Left ventricle myocardium inferior (tissue), 1 donor: ENCODE measurements at regions not wholly inside any gene's neighbourhood (a gene's known extent, or its start where the extent isn't known, plus 50 kb on each side); places are given as distances from the start of the nearest gene placed in this dataset.

Experiments used
- DNase-seq: peaks from one replicate; pipeline ENCODE4 v3.0.0-alpha.2; 2020
- H3K27ac ChIP-seq: fragments of 200-600 bp; replicated peaks from 2 replicates; pipeline ENCODE4 v1.8.0; 2021
- H3K27me3 ChIP-seq: fragments of 200-600 bp; 2 replicates; pipeline ENCODE4 v1.8.0; 2021; ENCODE audit warnings: low read depth
- H3K36me3 ChIP-seq: fragments of 200-600 bp; 2 replicates; pipeline ENCODE4 v1.8.0; 2021
- H3K4me1 ChIP-seq: fragments of 200-600 bp; 2 replicates; pipeline ENCODE4 v1.8.0; 2021
- H3K4me3 ChIP-seq: fragments of 200-600 bp; 2 replicates; pipeline ENCODE4 v1.8.0; 2021; ENCODE audit warnings: mild to moderate bottlenecking, moderate library complexity
- H3K9me3 ChIP-seq: fragments of 200-600 bp; replicated peaks from 2 replicates; pipeline ENCODE4 v1.8.0; 2021
- CTCF ChIP-seq: fragments of 200-600 bp; IDR thresholded peaks from 2 replicates; pipeline ENCODE4 v1.8.0; 2021; ENCODE audit warnings: antibody characterized with exemption, mild to moderate bottlenecking, borderline replicate concordance
- intact Hi-C: fragments of 100-400 bp; cut with micrococcal nuclease; formaldehyde crosslinking; loops from one replicate; pipeline ENCODE4 v1.11.0; 2022
- donor health status: DM: no; HTN: yes; CAD: no; lungs with severe emphysema.

GRCh38 chr9:73863924-73864323 lies 633.2 kb upstream of the RORB start:
- Histone ChIP-seq H3K4me1 (no peaks in the 10 kb centered on the region), H3K4me3 (no peak overlapping the region), H3K27ac (no peak overlapping the region), H3K9me3 (no peaks in the 10 kb centered on the region), H3K36me3 (no peaks in the 10 kb centered on the region), H3K27me3 (no peaks in the 10 kb centered on the region)
- no peak for TF ChIP-seq CTCF
- DNase-seq = no peak
- intact Hi-C loops = no loop called here

- no peak for DNase-seq
- Histone ChIP-seq H3K4me3 (no peak overlapping the region), H3K36me3 (no peaks in the 10 kb centered on the region), H3K27me3 (no peaks in the 10 kb centered on the region), H3K9me3 (no peaks in the 10 kb centered on the region), H3K4me1 (no peaks in the 10 kb centered on the region), H3K27ac (no peak overlapping the region)
- TF ChIP-seq CTCF = no peak
- intact Hi-C loops = no loop called here
Measured at GRCh38 chr9:73866451-73866850, 630.7 kb upstream of the RORB start.

- Histone ChIP-seq H3K4me3 (no peak overlapping the region), H3K36me3 (no peaks in the 10 kb centered on the region), H3K9me3 (no peaks in the 10 kb centered on the region), H3K27ac (no peak overlapping the region), H3K4me1 (no peaks in the 10 kb centered on the region), H3K27me3 (no peaks in the 10 kb centered on the region)
- DNase-seq = no peak
- no peak for TF ChIP-seq CTCF
- intact Hi-C loops = no loop called here
Measured at GRCh38 chr9:73869264-73869663, 627.9 kb upstream of the RORB start.

- Histone ChIP-seq H3K27me3 (no peaks in the 10 kb centered on the region), H3K36me3 (no peaks in the 10 kb centered on the region), H3K4me3 (no peak overlapping the region), H3K27ac (no peak overlapping the region), H3K9me3 (no peaks in the 10 kb centered on the region), H3K4me1 (no peaks in the 10 kb centered on the region)
- TF ChIP-seq CTCF = no peak
- intact Hi-C loops = no loop called here
- DNase-seq = no peak
Measured at GRCh38 chr9:73871636-73872035, 625.5 kb upstream of the RORB start.

GRCh38 chr9:73872701-73873100 lies 624.4 kb upstream of the RORB start:
- intact Hi-C loops = no loop called here
- H3K36me3 ChIP-seq = no peaks in the 10 kb centered on the region
- no peaks in the 10 kb centered on the region for H3K9me3 ChIP-seq
- no peak overlapping the region for H3K4me3 ChIP-seq
- no peaks in the 10 kb centered on the region for H3K27me3 ChIP-seq
- TF ChIP-seq CTCF = no peak
- H3K27ac ChIP-seq = no peak overlapping the region
- DNase-seq = no peak
- no peaks in the 10 kb centered on the region for H3K4me1 ChIP-seq

GRCh38 chr9:73880101-73880500 lies 617.0 kb upstream of the RORB start:
- no peaks in the 10 kb centered on the region for H3K36me3 ChIP-seq
- intact Hi-C loops = no loop called here

More at GRCh38 chr9:73880101-73880500, 617.0 kb upstream of the RORB start:
- Histone ChIP-seq H3K27me3 (no peaks in the 10 kb centered on the region), H3K4me1 (no peaks in the 10 kb centered on the region), H3K9me3 (peaks cover 12% of the 10 kb centered on the region), H3K4me3 (no peak overlapping the region), H3K27ac (no peak overlapping the region)
- TF ChIP-seq CTCF = no peak
- no peak for DNase-seq
